GM18507 (cell line): ENCODE measurements at regions not wholly inside any gene's neighbourhood (a gene's known extent, or its start where the extent isn't known, plus 50 kb on each side); places are given as distances from the start of the nearest gene placed in this dataset.

ENCODE experiments used
- DNase-seq: peaks from one replicate; pipeline ENCODE4 v3.0.0; 2011; ENCODE audit warnings: low read depth; ENCODE audit not compliant: insufficient read length; ENCODE audit errors: extremely low spot score
- FAIRE-seq: peaks from 2 replicates; lab custom pipeline; 2011; peaks lifted over from hg19 to GRCh38; lab: Jason Lieb, UNC

GRCh38 chr4:127134490-127134889 lies 498.3 kb upstream of the INTU start:
- DNase-seq, result no peak
- no peak for FAIRE-seq

DNA sequence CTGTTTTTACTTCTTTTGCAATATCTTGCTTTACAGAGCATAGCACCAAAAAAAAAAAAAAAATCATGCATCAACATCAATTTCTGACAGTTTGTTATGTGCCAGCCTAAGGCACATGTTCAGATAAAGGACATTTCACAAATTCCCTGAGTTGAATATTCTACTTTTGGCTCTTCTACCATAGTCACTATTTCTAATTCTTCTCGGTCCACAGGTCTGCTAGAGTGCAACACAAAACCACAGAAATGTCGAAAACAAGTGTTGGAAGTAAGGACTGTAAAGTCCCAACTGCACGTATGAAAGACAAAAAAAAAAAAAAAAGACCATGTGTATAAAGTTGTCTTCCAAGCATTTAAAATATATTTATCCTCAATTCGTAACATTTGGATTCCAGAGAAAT lies 494.2 kb upstream of the INTU start:
- no peak for DNase-seq
- FAIRE-seq, result no peak

DNA sequence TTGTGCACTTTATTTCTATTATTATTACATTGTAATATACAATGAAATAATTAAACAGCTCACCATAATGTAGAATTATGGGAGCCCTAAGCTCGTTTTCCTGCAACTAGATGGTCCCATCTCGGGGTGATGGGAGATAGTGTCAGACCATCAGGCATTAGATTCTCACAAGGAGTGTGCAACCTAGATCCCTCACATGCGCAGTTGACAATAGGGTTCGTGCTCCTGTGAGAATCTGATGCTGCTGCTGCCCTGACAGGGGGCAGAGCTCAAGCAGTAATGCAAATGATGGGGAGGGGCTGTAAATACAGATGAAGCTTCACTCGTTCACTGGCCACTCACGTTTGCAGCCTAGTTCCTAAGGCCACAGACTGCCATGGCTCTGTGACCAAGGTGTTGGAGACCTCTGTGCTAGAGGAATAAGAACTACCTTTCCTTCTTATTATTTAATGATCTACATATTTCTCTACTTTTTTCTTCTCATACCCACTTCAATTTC lies 492.9 kb upstream of the INTU start:
- no peak for DNase-seq
- no peak for FAIRE-seq

DNA sequence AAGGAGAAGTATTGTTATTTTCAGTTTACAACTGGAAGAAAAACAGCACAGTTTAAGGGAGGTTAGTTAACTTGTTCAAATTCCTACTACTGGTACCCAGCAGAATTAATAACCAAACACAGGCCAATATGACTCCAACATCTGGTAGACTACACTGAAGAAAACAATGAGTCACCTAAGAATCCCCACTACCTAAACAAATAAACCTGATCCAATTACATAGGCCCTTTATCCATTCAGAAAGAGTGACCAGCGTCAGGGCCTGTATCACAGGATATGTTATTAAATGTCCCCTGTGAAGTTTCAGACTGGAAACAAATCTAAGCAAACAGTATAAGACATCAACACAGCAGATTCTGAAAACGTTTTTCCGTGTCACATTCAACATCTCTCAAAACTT lies 492.5 kb upstream of the INTU start:
- FAIRE-seq (no peak), DNase-seq (no peak)

DNA sequence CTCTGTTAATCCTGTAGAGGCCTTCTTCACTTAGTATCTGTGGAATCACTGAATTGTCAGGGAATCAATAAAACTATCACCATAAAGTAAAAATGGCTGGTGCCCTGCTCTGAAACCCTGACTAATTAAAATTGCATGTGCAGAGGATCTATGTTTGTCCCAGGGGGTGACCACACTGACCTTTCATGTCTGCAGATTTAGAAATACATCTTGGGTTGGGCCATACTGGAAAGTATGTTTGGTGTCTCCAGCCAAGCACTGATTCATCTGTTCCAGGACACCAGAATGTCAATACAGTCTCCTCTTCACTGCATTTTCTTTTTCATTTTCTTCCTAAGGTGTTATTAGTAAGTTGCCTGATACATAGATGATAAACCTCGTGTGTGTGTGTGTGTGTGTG lies 490.9 kb upstream of the INTU start:
- DNase-seq, result no peak
- no peak for FAIRE-seq

DNA sequence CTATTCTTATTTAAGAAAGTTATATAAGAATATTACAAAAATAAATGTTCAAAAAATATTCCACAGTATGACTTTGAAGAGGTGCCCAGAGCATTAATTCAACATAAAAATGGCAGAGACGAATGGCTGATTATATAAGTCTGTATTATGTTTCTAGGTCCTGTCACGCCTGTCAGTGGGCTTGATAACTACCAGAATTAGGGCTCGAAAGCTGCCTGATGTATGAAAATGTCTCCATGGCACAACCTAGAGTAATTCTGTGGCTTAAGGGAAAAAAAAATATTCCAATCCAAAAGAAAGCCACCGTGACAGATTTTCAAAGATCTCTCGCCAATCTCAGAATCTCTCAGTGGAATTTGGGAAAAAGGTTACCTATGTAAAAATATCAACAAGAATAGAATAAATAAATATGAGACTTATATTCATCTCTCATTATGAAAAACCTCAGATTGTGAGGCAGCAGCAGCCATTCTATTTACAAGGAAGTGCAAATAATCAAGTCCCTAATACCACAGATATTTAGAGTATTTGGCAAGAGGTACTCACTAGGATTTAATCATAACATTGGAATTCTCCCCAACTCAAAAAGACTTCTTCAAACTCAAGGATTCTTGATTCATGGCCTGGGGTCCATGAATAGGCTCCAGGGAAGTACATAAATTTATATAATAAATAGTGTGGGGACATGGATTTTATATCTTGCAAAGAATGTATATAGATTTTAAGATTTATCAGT lies 489.1 kb upstream of the INTU start:
- no peak for DNase-seq
- FAIRE-seq, result no peak

- DNase-seq (no peak), FAIRE-seq (no peak)
Observed at GRCh38 chr4:127145006-127145540, 487.7 kb upstream of the INTU start.

GRCh38 chr4:127148165-127148564 lies 484.6 kb upstream of the INTU start:
- no peak for FAIRE-seq

DNA sequence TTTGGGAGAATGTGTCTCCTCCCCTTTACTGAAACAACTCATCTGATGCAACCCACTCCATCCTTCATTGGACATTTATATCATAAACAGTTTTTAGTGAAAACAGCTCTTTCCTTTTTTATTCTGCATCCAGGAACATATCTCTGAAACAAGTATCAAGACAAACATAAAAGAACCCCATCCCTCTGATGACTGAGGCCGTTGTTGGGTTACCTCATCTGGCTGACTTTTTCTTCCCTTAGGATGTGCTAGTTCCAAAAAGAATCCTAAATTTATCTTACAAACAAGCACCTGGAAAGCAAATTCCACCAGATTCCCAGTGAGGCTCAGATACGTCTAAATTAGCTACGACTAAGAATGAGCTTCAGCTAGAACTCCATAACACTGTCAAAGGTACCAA lies 483.7 kb upstream of the INTU start:
- no peak for FAIRE-seq

More at GRCh38 chr4:127148165-127148564, 484.6 kb upstream of the INTU start:
- no peak for DNase-seq

GRCh38 chr4:127151941-127152340 lies 480.8 kb upstream of the INTU start:
- DNase-seq, result no peak
- FAIRE-seq, result no peak

More for the DNA sequence above, 483.7 kb upstream of the INTU start:
- DNase-seq, result no peak

GRCh38 chr4:127155116-127155515 lies 477.6 kb upstream of the INTU start:
- no peak for FAIRE-seq
- DNase-seq, result no peak

DNA sequence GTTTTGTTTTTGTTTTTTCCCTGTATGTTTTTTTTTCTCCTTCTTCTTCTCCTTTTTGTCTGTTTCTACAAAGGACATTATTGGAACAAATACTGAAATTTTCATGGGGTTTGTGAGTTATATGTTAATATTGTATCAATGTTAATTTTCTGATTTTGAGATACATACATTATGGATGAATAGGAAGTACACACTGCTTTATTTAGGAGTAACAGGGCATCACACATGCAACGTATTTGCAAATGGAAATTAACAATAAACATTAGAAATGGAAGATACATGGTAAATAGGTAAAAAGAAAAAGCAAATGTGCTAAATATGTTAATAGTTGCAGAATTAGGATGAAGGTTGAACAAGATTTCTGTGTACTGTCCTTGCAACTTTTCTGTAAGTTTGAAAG lies 477.2 kb upstream of the INTU start:
- DNase-seq (no peak), FAIRE-seq (no peak)

GRCh38 chr4:127162741-127163140 lies 470.0 kb upstream of the INTU start:
- DNase-seq (no peak), FAIRE-seq (no peak)

GRCh38 chr4:127165971-127166370 lies 466.8 kb upstream of the INTU start:
- no peak for FAIRE-seq
- no peak for DNase-seq

GRCh38 chr4:127174201-127174600 lies 458.6 kb upstream of the INTU start:
- no peak for FAIRE-seq
- DNase-seq, result no peak

DNA sequence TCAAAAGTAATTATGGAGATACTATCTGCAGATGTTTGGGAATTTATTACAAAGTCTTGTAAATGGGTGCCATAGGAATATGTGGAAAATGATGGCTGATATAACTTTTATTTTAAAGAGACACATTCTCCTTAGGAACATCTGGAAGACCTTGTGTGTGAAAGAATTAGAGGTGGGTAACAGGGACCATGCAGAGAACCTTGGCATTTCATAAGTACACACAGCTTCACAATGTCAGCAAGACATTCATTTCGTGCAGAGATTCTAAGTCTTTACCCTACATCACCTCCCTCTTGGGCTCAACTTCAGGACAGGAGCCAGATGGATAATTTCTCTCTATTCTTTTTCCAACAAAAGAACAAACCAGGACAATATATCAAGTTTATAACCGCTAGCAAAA lies 458.1 kb upstream of the INTU start:
- FAIRE-seq (no peak), DNase-seq (no peak)

- DNase-seq (no peak), FAIRE-seq (no peak)
Observed at GRCh38 chr4:127179256-127180087, 453.3 kb upstream of the INTU start.

GRCh38 chr4:127181001-127181400 lies 451.8 kb upstream of the INTU start:
- DNase-seq (no peak), FAIRE-seq (no peak)

- DNase-seq (no peak), FAIRE-seq (no peak)
Observed at GRCh38 chr4:127182687-127183086, 450.1 kb upstream of the INTU start.

- FAIRE-seq, result no peak
- DNase-seq, result no peak
Observed at GRCh38 chr4:127188847-127189246, 443.9 kb upstream of the INTU start.

- no peak for FAIRE-seq
- DNase-seq, result no peak
Observed at GRCh38 chr4:127194281-127194680, 438.5 kb upstream of the INTU start.
